ENCODE measurements at regions not wholly inside any gene's neighbourhood (a gene's known extent, or its start where the extent isn't known, plus 50 kb on each side); places are given as distances from the start of the nearest gene placed in this dataset.
A peak's percentile ranks its signal among the peaks of the same experiment; 100 is the strongest.

- no peak overlapping the region for H3K9ac ChIP-seq
- no peaks in the 10 kb centered on the region for H3K4me1 ChIP-seq
- TF ChIP-seq EZH2 (IDR thresholded peaks at IDR 0.05) (no peak), CTCF (IDR thresholded peaks at IDR 0.05) (no peak), EZH2phosphoT487 (IDR thresholded peaks at IDR 0.05) (no peak)
- H3K4me3 ChIP-seq = no peak overlapping the region
- H3K4me1 Mint-ChIP-seq = peaks cover 37% of the 10 kb centered on the region
- no peaks in the 10 kb centered on the region for H3K9me3 ChIP-seq (ENCODE audit: low read depth)
- peak overlapping the region; percentile 99 for H3K27ac Mint-ChIP-seq
- no peak overlapping the region for H2AFZ ChIP-seq (replicated peaks)
- no peaks in the 10 kb centered on the region for H3K36me3 Mint-ChIP-seq
- H3K27me3 Mint-ChIP-seq (ENCODE audit: insufficient read depth, low read depth) = peaks cover 5% of the 10 kb centered on the region
- H3F3A ChIP-seq (ENCODE audit: low read depth) = no peaks in the 10 kb centered on the region
- no peaks in the 10 kb centered on the region for H4K20me1 ChIP-seq (ENCODE audit: low read depth)
- H3K27me3 ChIP-seq = no peaks in the 10 kb centered on the region
- DNase-seq (ENCODE audit: low spot score) = no peak
- H3K36me3 ChIP-seq = no peaks in the 10 kb centered on the region
- H3K4me2 ChIP-seq = no peak overlapping the region
- H3K79me2 ChIP-seq (ENCODE audit: low read depth) = no peaks in the 10 kb centered on the region
- no peak overlapping the region for H3K27ac ChIP-seq
- no peaks in the 10 kb centered on the region for H3K9me3 Mint-ChIP-seq
- H3K4me3 Mint-ChIP-seq = no peak overlapping the region
Measured at GRCh38 chr3:139119331-139120025, 74.8 kb upstream of the PRR23C start.

GRCh38 chr3:139120086-139121056, 75.7 kb upstream of the PRR23C start:
- TF ChIP-seq CTCF (IDR thresholded peaks at IDR 0.05) = no peak
- no peak for TF ChIP-seq EZH2 (IDR thresholded peaks at IDR 0.05)
- TF ChIP-seq EZH2phosphoT487 (IDR thresholded peaks at IDR 0.05) = no peak
- H3K4me3 Mint-ChIP-seq = peak overlapping the region; percentile 30
- no peaks in the 10 kb centered on the region for H3K79me2 ChIP-seq (ENCODE audit: low read depth)
- H3K9me3 ChIP-seq (ENCODE audit: low read depth) = no peaks in the 10 kb centered on the region
- no peak for DNase-seq (ENCODE audit: low spot score)
- peak overlapping the region; percentile 99 for H3K27ac Mint-ChIP-seq
- H3K27me3 Mint-ChIP-seq (ENCODE audit: insufficient read depth, low read depth) = peaks cover 5% of the 10 kb centered on the region
- H3F3A ChIP-seq (ENCODE audit: low read depth) = no peaks in the 10 kb centered on the region
- H3K4me1 ChIP-seq = no peaks in the 10 kb centered on the region
- H4K20me1 ChIP-seq (ENCODE audit: low read depth) = no peaks in the 10 kb centered on the region
- no peak overlapping the region for H2AFZ ChIP-seq (replicated peaks)
- H3K9me3 Mint-ChIP-seq = no peaks in the 10 kb centered on the region
- H3K9ac ChIP-seq = no peak overlapping the region
- no peaks in the 10 kb centered on the region for H3K36me3 Mint-ChIP-seq
- H3K4me3 ChIP-seq = no peak overlapping the region
- no peaks in the 10 kb centered on the region for H3K27me3 ChIP-seq
- H3K4me2 ChIP-seq = no peak overlapping the region
- H3K36me3 ChIP-seq = no peaks in the 10 kb centered on the region
- H3K27ac ChIP-seq = no peak overlapping the region
- peaks cover 37% of the 10 kb centered on the region for H3K4me1 Mint-ChIP-seq

GRCh38 chr3:139121513-139122220, 77.0 kb upstream of the PRR23C start:
- Mint-ChIP-seq H3K27ac (no peak overlapping the region), H3K4me3 (peak overlapping the region; percentile 11), H3K36me3 (no peaks in the 10 kb centered on the region), H3K4me1 (peaks cover 37% of the 10 kb centered on the region), H3K27me3 (ENCODE audit: insufficient read depth, low read depth) (peaks cover 5% of the 10 kb centered on the region), H3K9me3 (no peaks in the 10 kb centered on the region)
- TF ChIP-seq EZH2phosphoT487 (IDR thresholded peaks at IDR 0.05) = no peak
- TF ChIP-seq EZH2 (IDR thresholded peaks at IDR 0.05) = no peak
- no peak for TF ChIP-seq CTCF (IDR thresholded peaks at IDR 0.05)
- Histone ChIP-seq H3F3A (ENCODE audit: low read depth) (no peaks in the 10 kb centered on the region), H3K36me3 (no peaks in the 10 kb centered on the region), H3K4me3 (no peak overlapping the region), H3K27ac (no peak overlapping the region), H3K4me1 (no peaks in the 10 kb centered on the region), H3K79me2 (ENCODE audit: low read depth) (no peaks in the 10 kb centered on the region), H3K4me2 (no peak overlapping the region), H3K9ac (no peak overlapping the region), H2AFZ (replicated peaks) (no peak overlapping the region), H3K9me3 (ENCODE audit: low read depth) (no peaks in the 10 kb centered on the region), H4K20me1 (ENCODE audit: low read depth) (no peaks in the 10 kb centered on the region), H3K27me3 (no peaks in the 10 kb centered on the region)
- no peak for DNase-seq (ENCODE audit: low spot score)

Measured in neural progenitor cell (in vitro differentiated cells).